Cardiac fibroblast (primary cell): ENCODE measurements at regions not wholly inside any gene's neighbourhood (a gene's known extent, or its start where the extent isn't known, plus 50 kb on each side); places are given as distances from the start of the nearest gene placed in this dataset.
A peak's percentile ranks its signal among the peaks of the same experiment; 100 is the strongest.

ENCODE experiments used
- DNase-seq, 2 donors: peaks; one replicate each; pipeline versions ENCODE4 v3.0.0 to v3.0.0-alpha.2; 2010; ENCODE audit warnings: low read depth in 2 of 2
- H3K4me3 ChIP-seq, 2 donors: replicated peaks in 1 of 2; 1 replicate in 1 of 2; 2 replicates in 1 of 2; pipeline ENCODE4 v1.5.1; 2011; ENCODE audit warnings: low read depth in 2 of 2, low read length in 2 of 2, mild to moderate bottlenecking in 2 of 2, moderate library complexity in 1 of 2
- TF ChIP-seq, protein P1 (sequence below): IDR thresholded peaks from one replicate; pipeline ENCODE4 v1.5.1; 2011; ENCODE audit warnings: low read depth, mild to moderate bottlenecking, low read length, inconsistent platforms

DNA sequence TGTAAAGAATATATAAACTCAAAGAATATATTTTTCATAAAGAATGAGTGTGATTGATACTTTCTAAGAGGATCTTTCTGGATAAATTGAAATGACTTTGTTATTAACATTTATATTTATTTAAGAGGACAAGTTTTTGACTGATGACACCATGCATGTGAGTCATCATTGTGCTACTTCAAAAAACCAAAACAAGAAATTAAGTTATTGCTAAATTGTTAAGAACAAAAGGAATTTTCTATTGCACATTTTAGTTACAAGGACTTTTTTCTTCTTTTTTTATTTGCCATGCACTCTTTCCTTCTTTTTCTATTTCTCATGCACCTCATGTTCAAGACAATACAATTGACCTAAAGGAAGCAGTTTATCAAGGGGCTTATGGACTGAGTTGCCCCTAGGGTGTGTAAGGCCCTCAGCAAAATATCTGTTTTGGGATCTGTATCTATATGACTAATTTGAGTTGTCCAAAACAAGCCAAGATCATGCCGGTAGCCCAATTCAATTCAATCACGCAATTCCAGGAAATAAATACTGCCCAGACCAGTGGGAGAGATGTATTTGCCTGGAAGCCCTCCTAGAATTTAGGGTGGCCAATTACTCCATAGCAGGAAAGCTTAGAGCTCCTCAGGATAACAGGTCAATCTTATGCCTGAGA is 654.3 kb downstream of the METTL4 start:
- H3K4me3 ChIP-seq: no peak overlapping the region
- peak in 1 of 2 donors; percentile 1 for DNase-seq
- TF ChIP-seq, protein P1, sequence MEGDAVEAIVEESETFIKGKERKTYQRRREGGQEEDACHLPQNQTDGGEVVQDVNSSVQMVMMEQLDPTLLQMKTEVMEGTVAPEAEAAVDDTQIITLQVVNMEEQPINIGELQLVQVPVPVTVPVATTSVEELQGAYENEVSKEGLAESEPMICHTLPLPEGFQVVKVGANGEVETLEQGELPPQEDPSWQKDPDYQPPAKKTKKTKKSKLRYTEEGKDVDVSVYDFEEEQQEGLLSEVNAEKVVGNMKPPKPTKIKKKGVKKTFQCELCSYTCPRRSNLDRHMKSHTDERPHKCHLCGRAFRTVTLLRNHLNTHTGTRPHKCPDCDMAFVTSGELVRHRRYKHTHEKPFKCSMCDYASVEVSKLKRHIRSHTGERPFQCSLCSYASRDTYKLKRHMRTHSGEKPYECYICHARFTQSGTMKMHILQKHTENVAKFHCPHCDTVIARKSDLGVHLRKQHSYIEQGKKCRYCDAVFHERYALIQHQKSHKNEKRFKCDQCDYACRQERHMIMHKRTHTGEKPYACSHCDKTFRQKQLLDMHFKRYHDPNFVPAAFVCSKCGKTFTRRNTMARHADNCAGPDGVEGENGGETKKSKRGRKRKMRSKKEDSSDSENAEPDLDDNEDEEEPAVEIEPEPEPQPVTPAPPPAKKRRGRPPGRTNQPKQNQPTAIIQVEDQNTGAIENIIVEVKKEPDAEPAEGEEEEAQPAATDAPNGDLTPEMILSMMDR: no peak

DNA sequence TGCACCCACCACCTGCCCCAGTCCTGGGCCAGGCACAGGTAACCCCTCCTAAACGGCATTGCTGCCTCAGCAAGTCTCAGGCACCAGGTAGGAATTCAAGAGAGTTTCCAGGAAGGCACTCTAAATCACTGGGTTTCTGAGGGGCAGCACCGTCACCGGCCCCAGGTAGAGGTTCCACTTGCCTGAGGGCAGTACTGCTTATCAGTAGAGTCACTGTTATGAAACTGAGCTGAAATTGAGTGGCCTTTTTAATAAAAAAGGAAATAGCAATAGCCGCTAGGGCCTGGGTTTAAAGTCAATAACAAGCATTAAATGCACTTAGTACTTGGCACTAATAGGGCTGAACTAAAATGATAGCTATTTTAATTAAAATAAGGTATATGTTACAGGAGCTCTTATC is 653.7 kb downstream of the METTL4 start:
- no peak overlapping the region for H3K4me3 ChIP-seq
- no peak for DNase-seq
- TF ChIP-seq, protein P1: no peak

DNA sequence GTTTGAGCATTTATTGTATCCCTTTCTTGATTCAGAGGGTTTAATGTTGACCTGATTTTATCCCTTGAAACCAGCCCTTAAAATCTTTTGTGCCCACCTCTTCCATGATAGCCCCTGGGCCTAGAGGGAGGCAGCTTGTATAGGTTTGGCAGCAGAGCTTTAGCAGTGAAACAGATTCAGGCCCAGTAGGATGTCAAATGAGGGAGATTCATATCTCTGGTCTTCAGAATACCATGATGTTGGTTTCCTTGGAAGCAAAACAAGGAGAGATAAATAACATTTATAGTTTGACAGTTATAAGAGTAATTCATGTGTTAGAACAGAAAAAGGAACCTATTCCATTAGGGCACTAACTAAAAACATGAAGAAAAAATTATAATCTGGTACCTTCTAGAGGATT is 649.2 kb downstream of the METTL4 start:
- H3K4me3 ChIP-seq: no peak overlapping the region
- TF ChIP-seq, protein P1: no peak
- DNase-seq: no peak

DNA sequence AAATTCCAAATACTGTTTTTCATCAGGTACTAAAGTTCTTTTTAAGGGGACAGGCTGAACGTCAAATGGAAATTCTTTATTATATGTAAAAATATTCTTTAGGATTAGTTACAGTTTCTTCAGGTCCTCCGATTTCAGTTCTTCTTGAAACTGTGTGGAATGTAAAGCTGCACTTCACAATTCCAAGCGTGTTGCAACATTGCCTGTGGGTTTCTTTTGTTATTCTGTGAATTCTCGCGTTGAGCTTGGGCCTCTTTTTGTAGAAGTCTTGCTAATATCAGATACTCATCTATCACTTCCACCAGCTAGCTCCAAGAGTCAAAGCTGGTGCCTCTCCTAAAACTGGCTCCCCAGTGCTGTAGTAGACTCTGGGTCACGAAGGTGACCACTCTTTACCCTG is 642.6 kb downstream of the METTL4 start:
- no peak for DNase-seq
- no peak overlapping the region for H3K4me3 ChIP-seq
- TF ChIP-seq, protein P1: no peak

DNA sequence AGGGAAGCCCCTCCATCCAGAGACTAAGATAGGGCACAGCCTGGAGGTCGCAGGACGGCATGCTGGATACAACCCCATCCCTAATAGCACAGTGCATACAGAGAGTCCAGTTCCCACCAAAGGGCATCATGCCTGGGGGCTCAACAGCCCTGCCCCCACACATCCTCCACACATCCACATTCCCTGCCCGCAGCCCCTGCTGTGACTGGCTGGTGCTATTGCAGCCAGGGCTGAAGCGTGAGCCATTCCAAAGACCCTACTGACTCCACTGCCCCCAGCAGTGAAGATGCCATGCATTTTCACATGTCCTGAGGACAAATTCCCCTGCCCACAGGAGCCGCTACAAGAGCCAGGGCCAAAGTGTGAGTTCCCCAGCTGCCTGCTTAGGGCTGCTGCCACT is 641.6 kb downstream of the METTL4 start:
- no peak for DNase-seq
- no peak overlapping the region for H3K4me3 ChIP-seq
- TF ChIP-seq, protein P1: no peak

DNA sequence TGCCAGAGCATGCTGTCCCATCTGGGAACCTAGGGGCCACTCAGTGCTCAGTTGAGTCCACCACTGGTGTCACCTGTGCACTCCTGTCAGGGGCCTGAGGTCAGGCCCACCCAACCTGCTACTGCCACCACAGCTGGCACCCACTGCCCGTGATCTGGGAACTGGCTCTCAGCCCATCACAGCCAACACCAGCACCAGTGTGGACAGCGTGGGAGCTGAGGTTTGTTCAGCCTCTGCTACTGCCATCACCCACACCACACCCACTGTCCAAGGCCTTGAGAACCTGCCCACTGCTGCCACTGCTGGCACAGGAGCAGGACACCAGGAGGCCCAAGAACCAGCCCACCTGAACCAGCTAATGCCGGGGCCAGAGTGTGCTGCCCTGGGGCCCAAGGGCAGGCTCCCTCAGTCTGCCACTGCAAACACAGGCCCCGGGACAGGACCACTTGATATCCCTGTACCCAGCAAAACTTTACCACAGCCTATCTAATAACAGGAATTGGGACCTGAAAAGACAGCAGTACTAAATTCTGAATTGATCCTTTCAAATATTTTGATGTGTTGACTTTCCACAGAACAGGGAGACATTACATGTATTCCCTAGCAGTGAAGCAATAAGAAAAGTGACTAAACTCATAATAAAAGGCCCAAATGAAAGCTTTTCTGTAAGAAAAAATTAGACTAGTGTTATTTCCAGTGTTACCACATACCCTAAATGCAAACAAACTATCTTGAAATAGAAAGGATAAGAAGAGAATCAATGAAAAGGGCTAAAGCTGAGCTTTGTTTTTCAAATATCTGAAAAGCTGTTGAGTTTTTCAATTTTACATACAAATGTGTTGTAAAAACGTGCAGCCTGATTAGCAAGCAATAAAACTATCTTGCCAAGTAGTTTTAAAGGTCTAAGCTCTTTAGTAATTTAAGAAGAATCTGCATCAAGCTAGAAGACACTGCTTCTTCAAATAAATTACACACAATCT is 640.7 kb downstream of the METTL4 start:
- DNase-seq: no peak
- TF ChIP-seq, protein P1: no peak

More for the DNA sequence above, 640.7 kb downstream of the METTL4 start:
- H3K4me3 ChIP-seq: no peak overlapping the region
